GM10266 (cell line): ENCODE measurements at regions not wholly inside any gene's neighbourhood (a gene's known extent, or its start where the extent isn't known, plus 50 kb on each side); places are given as distances from the start of the nearest gene placed in this dataset.

Source experiments
- DNase-seq: peaks from one replicate; pipeline ENCODE4 v3.0.0; 2012; ENCODE audit errors: extremely low spot score
- TF ChIP-seq, protein P1 (sequence below): IDR thresholded peaks from 2 replicates; pipeline ENCODE4 v1.5.1; 2012; ENCODE audit warnings: mild to moderate bottlenecking, low read depth; ENCODE audit not compliant: control insufficient read depth, insufficient read depth; ENCODE audit errors: missing control alignments

DNA sequence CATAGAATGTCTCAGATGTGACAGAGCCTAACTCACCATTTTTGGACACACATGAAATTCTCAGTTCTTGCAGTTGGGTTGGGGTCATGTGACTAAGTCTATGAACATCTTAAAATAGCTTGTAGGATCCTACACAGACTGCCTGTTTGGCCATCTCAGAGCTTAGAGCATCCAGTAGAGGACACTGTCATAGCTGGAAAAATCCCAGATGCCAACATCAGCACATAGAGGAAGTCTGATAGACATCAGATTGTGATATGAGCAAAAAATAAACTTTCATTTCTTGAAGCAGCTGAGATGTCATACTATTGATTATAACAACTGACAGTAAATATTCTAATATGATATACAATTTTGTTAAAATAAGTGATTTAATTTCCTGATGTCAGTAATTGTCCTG, 207.1 kb downstream of the TRAM1L1 start:
- DNase-seq, result no peak
- TF ChIP-seq, protein P1, sequence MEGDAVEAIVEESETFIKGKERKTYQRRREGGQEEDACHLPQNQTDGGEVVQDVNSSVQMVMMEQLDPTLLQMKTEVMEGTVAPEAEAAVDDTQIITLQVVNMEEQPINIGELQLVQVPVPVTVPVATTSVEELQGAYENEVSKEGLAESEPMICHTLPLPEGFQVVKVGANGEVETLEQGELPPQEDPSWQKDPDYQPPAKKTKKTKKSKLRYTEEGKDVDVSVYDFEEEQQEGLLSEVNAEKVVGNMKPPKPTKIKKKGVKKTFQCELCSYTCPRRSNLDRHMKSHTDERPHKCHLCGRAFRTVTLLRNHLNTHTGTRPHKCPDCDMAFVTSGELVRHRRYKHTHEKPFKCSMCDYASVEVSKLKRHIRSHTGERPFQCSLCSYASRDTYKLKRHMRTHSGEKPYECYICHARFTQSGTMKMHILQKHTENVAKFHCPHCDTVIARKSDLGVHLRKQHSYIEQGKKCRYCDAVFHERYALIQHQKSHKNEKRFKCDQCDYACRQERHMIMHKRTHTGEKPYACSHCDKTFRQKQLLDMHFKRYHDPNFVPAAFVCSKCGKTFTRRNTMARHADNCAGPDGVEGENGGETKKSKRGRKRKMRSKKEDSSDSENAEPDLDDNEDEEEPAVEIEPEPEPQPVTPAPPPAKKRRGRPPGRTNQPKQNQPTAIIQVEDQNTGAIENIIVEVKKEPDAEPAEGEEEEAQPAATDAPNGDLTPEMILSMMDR, result no peak

DNA sequence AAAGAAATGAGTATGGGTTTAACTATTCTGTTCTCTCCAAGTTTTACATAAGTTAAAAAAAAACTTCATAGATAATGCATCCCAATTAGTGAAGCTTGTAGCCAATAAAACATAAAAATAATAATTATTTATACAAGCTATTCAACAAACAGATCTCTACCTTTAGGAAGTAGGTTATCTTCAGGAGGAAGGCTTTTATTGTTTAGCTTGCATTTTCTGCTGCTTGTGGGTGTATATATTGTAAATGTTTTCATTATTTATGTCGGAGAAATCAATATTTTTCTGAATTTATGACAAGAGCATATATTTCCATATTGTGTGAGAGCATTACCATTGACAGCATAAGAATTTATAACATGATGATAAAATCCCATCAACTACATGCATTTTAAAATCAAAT, 208.3 kb downstream of the TRAM1L1 start:
- no peak for DNase-seq
- TF ChIP-seq, protein P1, result no peak

DNA sequence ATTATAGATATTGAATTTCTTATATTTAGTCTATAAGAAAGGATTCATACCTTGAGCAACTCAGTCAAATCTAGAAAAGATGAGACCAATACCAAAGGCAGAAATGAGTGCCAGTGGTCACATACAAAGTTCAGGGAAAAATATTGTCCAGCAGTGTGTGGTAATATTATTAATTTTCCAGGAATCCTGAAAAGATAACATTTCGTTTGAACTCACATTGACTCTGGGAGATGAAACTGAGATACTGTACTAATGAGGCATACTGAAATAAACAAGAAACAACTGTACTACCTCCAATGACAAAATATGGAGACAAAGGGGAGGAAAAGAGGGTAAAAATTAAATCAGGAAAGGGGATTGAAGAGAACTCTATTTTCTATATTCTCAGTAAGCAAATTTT, 212.4 kb downstream of the TRAM1L1 start:
- DNase-seq, result no peak
- TF ChIP-seq, protein P1, result no peak

DNA sequence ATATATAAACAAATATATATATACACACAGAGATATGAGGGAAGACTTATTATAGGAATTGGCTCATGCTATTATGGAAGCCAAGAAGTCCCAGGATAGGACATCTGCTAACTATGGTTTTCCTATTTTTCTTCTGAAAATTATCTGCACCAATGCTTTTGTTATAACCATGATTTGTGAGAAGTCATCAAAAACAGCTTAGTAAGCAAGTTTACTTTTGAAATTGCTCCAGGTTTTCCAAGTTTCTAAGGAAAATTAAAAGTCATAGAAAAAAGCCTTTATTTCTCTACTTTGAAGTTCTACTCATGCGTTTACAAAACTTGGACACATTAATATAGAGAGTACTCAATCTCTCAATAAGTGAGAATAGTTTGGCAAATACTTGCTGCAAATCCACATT, 213.1 kb downstream of the TRAM1L1 start:
- TF ChIP-seq, protein P1, result no peak
- no peak for DNase-seq

DNA sequence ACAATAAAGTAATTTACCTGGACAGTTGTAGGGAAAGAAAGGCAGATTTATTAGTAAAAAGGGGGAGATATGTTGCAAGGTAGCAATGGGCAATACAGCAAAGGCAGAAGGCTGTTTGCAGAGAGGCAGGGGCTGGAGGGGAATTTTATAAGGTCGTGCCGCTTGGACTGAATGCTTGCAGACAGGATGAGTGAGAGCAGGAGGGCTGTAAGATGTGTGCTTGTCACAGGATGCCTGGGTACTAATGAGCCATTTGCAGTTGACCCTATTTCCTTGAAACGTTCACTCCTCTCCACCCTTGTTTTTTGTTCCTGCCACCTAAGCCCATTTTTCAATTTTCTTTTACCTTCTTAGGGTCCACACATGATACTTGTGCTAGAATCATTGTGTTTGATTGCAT, 214.7 kb downstream of the TRAM1L1 start:
- no peak for DNase-seq
- TF ChIP-seq, protein P1, result no peak

DNA sequence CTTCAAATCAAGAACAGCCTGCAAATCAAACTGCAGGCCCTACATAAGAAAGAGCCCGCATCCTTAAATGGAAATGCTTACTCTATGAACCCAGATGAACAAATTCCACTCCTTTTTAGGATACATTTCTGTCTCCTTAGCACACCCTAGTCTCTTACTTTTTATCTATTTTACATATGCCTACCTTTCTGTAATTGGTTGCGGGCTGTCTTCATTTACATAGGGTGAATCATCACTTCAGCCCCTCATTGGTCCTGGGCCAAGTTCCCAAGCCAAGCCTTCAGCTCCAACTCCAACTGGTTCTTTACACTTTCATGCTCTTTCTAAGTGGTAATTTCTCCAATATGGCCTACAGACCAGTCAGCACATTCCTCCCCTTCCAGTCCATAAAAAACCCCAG, 219.3 kb downstream of the TRAM1L1 start:
- no peak for DNase-seq
- TF ChIP-seq, protein P1, result no peak

DNA sequence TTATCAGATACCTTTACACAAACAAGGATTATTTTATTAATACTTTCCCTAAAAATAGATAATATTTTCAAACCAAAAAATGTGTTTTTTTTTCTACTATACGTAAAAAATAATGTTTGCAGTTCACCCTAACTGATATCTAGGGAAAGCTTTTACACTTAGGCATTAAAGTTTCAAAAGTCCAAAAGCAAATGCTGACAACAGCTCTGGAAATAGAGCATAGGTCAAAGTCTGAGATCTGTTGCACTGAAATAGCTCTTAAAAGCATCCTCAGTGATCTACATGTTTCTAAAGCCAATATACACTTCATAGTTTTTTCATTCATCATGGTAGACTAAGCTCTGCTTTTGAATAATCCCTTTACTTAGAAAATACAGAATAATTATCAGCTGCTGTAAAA, 222.8 kb downstream of the TRAM1L1 start:
- TF ChIP-seq, protein P1, result no peak
- no peak for DNase-seq
